HEK293 (cell line): ENCODE measurements at regions not wholly inside any gene's neighbourhood (a gene's known extent, or its start where the extent isn't known, plus 50 kb on each side); places are given as distances from the start of the nearest gene placed in this dataset.

Source experiments
- CTCF ChIA-PET: fragments of 350-600 bp; formaldehyde crosslinking; extraction: SDS; loops from one replicate; lab custom pipeline; 2021; ENCODE audit warnings: antibody characterized with exemption; lab: Yijun Ruan, JAX
- POLR2A ChIA-PET: fragments of 300-600 bp; formaldehyde crosslinking; extraction: SDS; loops from one replicate; lab custom pipeline; 2020; ENCODE audit warnings: antibody characterized with exemption, inconsistent platforms; lab: Yijun Ruan, JAX
- H3K27ac ChIP-seq: fragments of 200-500 bp; sonication (Bioruptor generic); 2 replicates; pipeline ENCODE4 v1.5.1; 2014; ENCODE audit warnings: low read depth, low read length, control low read depth, inconsistent platforms; ENCODE audit errors: extremely low read depth
- H3K36me3 ChIP-seq, 2 experiments: fragments of 200-500 bp in 1 of 2; sonication (Bioruptor generic) in 1 of 2; 1 replicate in 1 of 2; 2 replicates in 1 of 2; pipeline ENCODE4 v1.5.1; 2014 to 2017; ENCODE audit warnings: inconsistent platforms in 2 of 2, low read length in 2 of 2; ENCODE audit not compliant: control insufficient read depth in 2 of 2, insufficient read depth in 1 of 2
- H3K4me1 ChIP-seq: fragments of 200-500 bp; sonication (Bioruptor generic); 2 replicates; pipeline ENCODE4 v1.5.1; 2014; ENCODE audit warnings: mild to moderate bottlenecking, low read length, inconsistent platforms; ENCODE audit not compliant: control insufficient read depth, insufficient read depth
- H3K4me3 ChIP-seq: 2 replicates; pipeline ENCODE4 v1.5.1; 2011; ENCODE audit warnings: low read depth, mild to moderate bottlenecking, control low read depth, low read length, moderate library complexity
- H3K9me3 ChIP-seq: fragments of 200-500 bp; sonication (Bioruptor generic); 2 replicates; pipeline ENCODE4 v1.5.1; 2014; ENCODE audit warnings: low read depth, low read length, inconsistent platforms; ENCODE audit not compliant: control insufficient read depth, insufficient read depth
- BCL11A ChIP-seq: fragments of 450-650 bp; formaldehyde crosslinking; IDR thresholded peaks from 2 replicates; pipeline ENCODE4 v1.5.1; 2016; ENCODE audit warnings: low read depth, missing biosample characterization, missing genetic modification characterization
- GLIS1 ChIP-seq: fragments of 450-650 bp; formaldehyde crosslinking; IDR thresholded peaks from 2 replicates; pipeline ENCODE4 v1.5.1; 2016; ENCODE audit warnings: missing biosample characterization, missing genetic modification characterization
- KLF9 ChIP-seq: fragments of 450-650 bp; formaldehyde crosslinking; IDR thresholded peaks from 2 replicates; pipeline ENCODE4 v1.5.1; 2016; ENCODE audit warnings: missing biosample characterization, missing genetic modification characterization, low read depth
- MZF1 ChIP-seq: fragments of 450-650 bp; formaldehyde crosslinking; IDR thresholded peaks from 2 replicates; pipeline ENCODE4 v1.5.1; 2017; ENCODE audit warnings: missing biosample characterization, missing genetic modification characterization, borderline replicate concordance
- REPIN1 ChIP-seq: fragments of 450-650 bp; formaldehyde crosslinking; IDR thresholded peaks from 2 replicates; pipeline ENCODE4 v1.5.1; 2017; ENCODE audit warnings: missing biosample characterization, missing genetic modification characterization, low read depth
- SETDB1 ChIP-seq: IDR thresholded peaks from one replicate; pipeline ENCODE4 v1.6.1; 2017; ENCODE audit warnings: mild to moderate bottlenecking, low read length, moderate library complexity, mixed read lengths; ENCODE audit not compliant: insufficient read length
- ZBTB1 ChIP-seq: fragments of 450-650 bp; formaldehyde crosslinking; IDR thresholded peaks from 2 replicates; pipeline ENCODE4 v1.5.1; 2016; ENCODE audit warnings: missing biosample characterization, missing genetic modification characterization
- ZBTB21 ChIP-seq: fragments of 450-650 bp; formaldehyde crosslinking; IDR thresholded peaks from 2 replicates; pipeline ENCODE4 v1.5.1; 2017; ENCODE audit warnings: missing biosample characterization, missing genetic modification characterization
- ZNF155 ChIP-seq: fragments of 450-650 bp; formaldehyde crosslinking; IDR thresholded peaks from 2 replicates; pipeline ENCODE4 v1.5.1; 2016; ENCODE audit warnings: missing biosample characterization, missing genetic modification characterization
- ZNF354C ChIP-seq: fragments of 450-650 bp; formaldehyde crosslinking; IDR thresholded peaks from 2 replicates; pipeline ENCODE4 v1.5.1; 2016; ENCODE audit warnings: missing biosample characterization, missing genetic modification characterization, low read depth, borderline replicate concordance
- ZNF423 ChIP-seq: fragments of 450-650 bp; formaldehyde crosslinking; IDR thresholded peaks from 2 replicates; pipeline ENCODE4 v1.5.1; 2016; ENCODE audit warnings: missing biosample characterization, missing genetic modification characterization
- ZNF48 ChIP-seq: fragments of 450-650 bp; formaldehyde crosslinking; IDR thresholded peaks from 2 replicates; pipeline ENCODE4 v1.5.1; 2016; ENCODE audit warnings: missing biosample characterization, missing genetic modification characterization
- ZNF558 ChIP-seq: fragments of 450-650 bp; formaldehyde crosslinking; IDR thresholded peaks from 2 replicates; pipeline ENCODE4 v1.5.1; 2016; ENCODE audit warnings: missing biosample characterization, missing genetic modification characterization
- ZNF560 ChIP-seq: fragments of 450-650 bp; formaldehyde crosslinking; IDR thresholded peaks from 2 replicates; pipeline ENCODE4 v1.5.1; 2017; ENCODE audit warnings: missing biosample characterization, missing genetic modification characterization, borderline replicate concordance
- ZNF654 ChIP-seq: fragments of 450-650 bp; formaldehyde crosslinking; IDR thresholded peaks from 2 replicates; pipeline ENCODE4 v1.5.1; 2016; ENCODE audit warnings: low read depth, missing biosample characterization, missing genetic modification characterization
- ZSCAN30 ChIP-seq: fragments of 450-650 bp; IDR thresholded peaks from 2 replicates; pipeline ENCODE4 v1.5.1; 2018; ENCODE audit warnings: missing biosample characterization, mild to moderate bottlenecking, missing genetic modification characterization, moderate library complexity
- TF ChIP-seq, protein P1 (sequence below): fragments of 450-650 bp; formaldehyde crosslinking; IDR thresholded peaks from 2 replicates; pipeline ENCODE4 v1.5.1; 2016; ENCODE audit warnings: missing biosample characterization, missing genetic modification characterization
- TF ChIP-seq, protein P2 (sequence below): fragments of 450-650 bp; formaldehyde crosslinking; IDR thresholded peaks from 2 replicates; pipeline ENCODE4 v1.5.1; 2016; ENCODE audit warnings: missing biosample characterization, missing genetic modification characterization
- TF ChIP-seq, protein P3 (sequence below): fragments of 450-650 bp; formaldehyde crosslinking; IDR thresholded peaks from 2 replicates; pipeline ENCODE4 v1.5.1; 2016; ENCODE audit warnings: missing biosample characterization, missing genetic modification characterization

DNA sequence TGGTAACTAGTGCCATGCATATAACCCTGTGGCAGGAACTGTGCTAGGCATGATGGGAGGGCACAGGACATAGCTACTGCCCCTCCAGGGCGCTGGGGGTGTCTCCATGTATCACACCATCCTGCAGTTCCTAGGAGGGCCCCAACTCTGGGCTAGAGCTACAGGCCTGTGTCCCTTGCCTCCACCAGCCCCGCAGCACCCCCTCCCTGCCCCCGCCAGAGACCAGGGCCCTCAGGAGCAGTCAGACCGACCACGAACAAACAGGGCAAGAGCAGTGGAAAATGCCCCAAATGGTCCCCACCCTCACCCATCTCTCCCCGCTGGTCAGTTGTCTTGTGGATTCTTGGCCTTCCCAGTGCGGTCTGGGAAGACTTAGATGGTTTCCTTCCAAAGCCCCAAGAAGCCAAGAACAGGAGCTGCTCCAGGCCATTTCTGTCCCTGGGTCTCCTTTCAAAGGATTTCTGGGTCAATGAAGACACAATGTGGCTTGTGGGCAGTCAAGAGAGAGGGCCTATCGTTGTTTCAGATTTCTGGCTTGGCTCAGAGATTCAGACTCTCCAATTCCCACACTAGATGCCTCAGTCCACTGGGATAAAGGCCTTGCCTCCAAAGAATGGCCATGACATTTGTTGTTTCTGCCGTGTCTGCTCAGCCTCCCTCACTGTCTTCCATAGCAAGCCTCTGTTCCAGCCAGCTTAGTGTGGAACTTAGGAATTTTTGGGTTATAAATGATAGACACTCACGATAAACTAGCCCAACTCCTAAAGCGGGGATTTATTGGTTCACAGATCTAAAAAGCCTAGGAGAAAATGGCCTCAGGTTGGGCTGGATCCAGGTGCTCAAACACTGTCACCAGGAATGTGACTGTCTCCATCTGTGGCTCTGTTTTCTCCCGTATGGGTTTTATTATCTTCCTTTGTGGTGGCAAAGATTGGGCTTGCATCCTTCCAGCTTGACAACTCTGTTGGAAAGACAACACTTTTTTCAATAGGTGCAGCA lies 80.6 kb downstream of the LSM3 start:
- Histone ChIP-seq H3K9me3 (no peaks in the 10 kb centered on the region), H3K27ac (no peak overlapping the region), H3K4me3 (no peak overlapping the region), H3K36me3 (no peaks in the 10 kb centered on the region), H3K4me1 (no peaks in the 10 kb centered on the region)
- ChIA-PET CTCF (interaction anchor here (1.0 to 7.7 kb wide), 4 partner anchors 55 to 363 kb away, joined by 3 to 163 read pairs (median 27); no protein-coding TSS in a partner anchor), POLR2A (no interaction called here)
- TF ChIP-seq ZNF654: no peak
- TF ChIP-seq, protein P1, sequence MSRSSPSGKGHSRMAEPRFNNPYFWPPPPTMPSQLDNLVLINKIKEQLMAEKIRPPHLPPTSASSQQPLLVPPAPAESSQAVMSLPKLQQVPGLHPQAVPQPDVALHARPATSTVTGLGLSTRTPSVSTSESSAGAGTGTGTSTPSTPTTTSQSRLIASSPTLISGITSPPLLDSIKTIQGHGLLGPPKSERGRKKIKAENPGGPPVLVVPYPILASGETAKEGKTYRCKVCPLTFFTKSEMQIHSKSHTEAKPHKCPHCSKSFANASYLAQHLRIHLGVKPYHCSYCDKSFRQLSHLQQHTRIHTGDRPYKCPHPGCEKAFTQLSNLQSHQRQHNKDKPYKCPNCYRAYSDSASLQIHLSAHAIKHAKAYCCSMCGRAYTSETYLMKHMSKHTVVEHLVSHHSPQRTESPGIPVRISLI: no peak
- TF ChIP-seq REPIN1 (tag by site-specific recombination): no peak
- no peak for TF ChIP-seq ZNF354C (tag by site-specific recombination)
- TF ChIP-seq ZNF48 (tag by site-specific recombination): no peak
- TF ChIP-seq SETDB1: no peak
- TF ChIP-seq ZBTB1 (tag by site-specific recombination): no peak
- TF ChIP-seq GLIS1 (tag by site-specific recombination): no peak
- no peak for TF ChIP-seq ZNF423 (tag by site-specific recombination)
- no peak for TF ChIP-seq ZSCAN30
- TF ChIP-seq ZNF558 (tag by site-specific recombination): no peak
- TF ChIP-seq ZNF155 (tag by site-specific recombination): no peak
- no peak for TF ChIP-seq BCL11A (tag by site-specific recombination)
- no peak for TF ChIP-seq KLF9 (tag by site-specific recombination)

DNA sequence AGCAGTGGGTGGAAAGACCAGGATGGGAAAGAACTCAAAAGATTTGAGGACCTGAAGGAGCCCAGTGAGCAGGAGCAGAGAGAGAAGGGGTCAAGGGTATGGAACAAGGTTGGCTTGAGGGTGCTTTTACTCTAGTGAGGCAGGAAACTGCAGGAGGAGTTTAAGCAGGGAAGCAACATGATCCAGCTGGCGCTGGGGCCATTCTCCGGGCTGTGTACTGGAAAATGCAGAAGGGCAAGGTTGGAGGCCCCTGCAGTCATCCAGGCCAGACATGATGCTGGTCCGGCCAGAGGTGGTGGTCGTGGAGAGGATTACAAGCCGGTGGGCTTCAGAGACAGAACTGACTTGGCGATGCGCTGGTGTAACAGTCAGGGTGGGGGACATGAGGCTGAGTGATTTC lies 81.8 kb downstream of the LSM3 start:
- Histone ChIP-seq H3K4me1 (no peaks in the 10 kb centered on the region), H3K4me3 (no peak overlapping the region), H3K9me3 (no peaks in the 10 kb centered on the region), H3K36me3 (no peaks in the 10 kb centered on the region), H3K27ac (no peak overlapping the region)
- POLR2A ChIA-PET: no interaction called here
- CTCF ChIA-PET: interaction anchor here (0.6 to 7.7 kb wide), 25 partner anchors 10 to 1733 kb away, joined by 3 to 163 read pairs (median 4); no protein-coding TSS in a partner anchor
- TF ChIP-seq ZNF560 (tag by site-specific recombination) (no peak), MZF1 (no peak), ZBTB21 (tag by site-specific recombination) (no peak)
- TF ChIP-seq, protein P2, sequence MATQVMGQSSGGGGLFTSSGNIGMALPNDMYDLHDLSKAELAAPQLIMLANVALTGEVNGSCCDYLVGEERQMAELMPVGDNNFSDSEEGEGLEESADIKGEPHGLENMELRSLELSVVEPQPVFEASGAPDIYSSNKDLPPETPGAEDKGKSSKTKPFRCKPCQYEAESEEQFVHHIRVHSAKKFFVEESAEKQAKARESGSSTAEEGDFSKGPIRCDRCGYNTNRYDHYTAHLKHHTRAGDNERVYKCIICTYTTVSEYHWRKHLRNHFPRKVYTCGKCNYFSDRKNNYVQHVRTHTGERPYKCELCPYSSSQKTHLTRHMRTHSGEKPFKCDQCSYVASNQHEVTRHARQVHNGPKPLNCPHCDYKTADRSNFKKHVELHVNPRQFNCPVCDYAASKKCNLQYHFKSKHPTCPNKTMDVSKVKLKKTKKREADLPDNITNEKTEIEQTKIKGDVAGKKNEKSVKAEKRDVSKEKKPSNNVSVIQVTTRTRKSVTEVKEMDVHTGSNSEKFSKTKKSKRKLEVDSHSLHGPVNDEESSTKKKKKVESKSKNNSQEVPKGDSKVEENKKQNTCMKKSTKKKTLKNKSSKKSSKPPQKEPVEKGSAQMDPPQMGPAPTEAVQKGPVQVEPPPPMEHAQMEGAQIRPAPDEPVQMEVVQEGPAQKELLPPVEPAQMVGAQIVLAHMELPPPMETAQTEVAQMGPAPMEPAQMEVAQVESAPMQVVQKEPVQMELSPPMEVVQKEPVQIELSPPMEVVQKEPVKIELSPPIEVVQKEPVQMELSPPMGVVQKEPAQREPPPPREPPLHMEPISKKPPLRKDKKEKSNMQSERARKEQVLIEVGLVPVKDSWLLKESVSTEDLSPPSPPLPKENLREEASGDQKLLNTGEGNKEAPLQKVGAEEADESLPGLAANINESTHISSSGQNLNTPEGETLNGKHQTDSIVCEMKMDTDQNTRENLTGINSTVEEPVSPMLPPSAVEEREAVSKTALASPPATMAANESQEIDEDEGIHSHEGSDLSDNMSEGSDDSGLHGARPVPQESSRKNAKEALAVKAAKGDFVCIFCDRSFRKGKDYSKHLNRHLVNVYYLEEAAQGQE: no peak
- TF ChIP-seq, protein P3, sequence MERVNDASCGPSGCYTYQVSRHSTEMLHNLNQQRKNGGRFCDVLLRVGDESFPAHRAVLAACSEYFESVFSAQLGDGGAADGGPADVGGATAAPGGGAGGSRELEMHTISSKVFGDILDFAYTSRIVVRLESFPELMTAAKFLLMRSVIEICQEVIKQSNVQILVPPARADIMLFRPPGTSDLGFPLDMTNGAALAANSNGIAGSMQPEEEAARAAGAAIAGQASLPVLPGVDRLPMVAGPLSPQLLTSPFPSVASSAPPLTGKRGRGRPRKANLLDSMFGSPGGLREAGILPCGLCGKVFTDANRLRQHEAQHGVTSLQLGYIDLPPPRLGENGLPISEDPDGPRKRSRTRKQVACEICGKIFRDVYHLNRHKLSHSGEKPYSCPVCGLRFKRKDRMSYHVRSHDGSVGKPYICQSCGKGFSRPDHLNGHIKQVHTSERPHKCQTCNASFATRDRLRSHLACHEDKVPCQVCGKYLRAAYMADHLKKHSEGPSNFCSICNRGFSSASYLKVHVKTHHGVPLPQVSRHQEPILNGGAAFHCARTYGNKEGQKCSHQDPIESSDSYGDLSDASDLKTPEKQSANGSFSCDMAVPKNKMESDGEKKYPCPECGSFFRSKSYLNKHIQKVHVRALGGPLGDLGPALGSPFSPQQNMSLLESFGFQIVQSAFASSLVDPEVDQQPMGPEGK (tag by site-specific recombination): no peak
